ENCODE measurements at regions not wholly inside any gene's neighbourhood (a gene's known extent, or its start where the extent isn't known, plus 50 kb on each side); places are given as distances from the start of the nearest gene placed in this dataset.

GRCh38 chr10:23755556-23755955, 316.7 kb downstream of the OTUD1 start (continued):
- TF ChIP-seq CHD7 (IDR thresholded peaks at IDR 0.05; ENCODE audit: insufficient replicate concordance, low read length) (no peak), ATF3 (IDR thresholded peaks at IDR 0.05; ENCODE audit: insufficient read depth, low read depth, low read length) (no peak), SIRT6 (IDR thresholded peaks at IDR 0.05; ENCODE audit: low read length) (no peak), POLR2A (IDR thresholded peaks at IDR 0.05; ENCODE audit: control extremely low read depth in 1 of 2, low read depth in 2 of 2, low read length in 2 of 2) (no peak), KDM1A (IDR thresholded peaks at IDR 0.05; ENCODE audit: borderline replicate concordance, low read length) (no peak)
